ENCODE measurements at regions not wholly inside any gene's neighbourhood (a gene's known extent, or its start where the extent isn't known, plus 50 kb on each side); places are given as distances from the start of the nearest gene placed in this dataset.
A peak's percentile ranks its signal among the peaks of the same experiment; 100 is the strongest.

- TF ChIP-seq Cebpa-rat (IDR thresholded peaks at IDR 0.05), result no peak
- Histone ChIP-seq H3K4me1 (peaks cover 7 to 47% (median 13%) of the 10 kb centered on the region in 10 experiments; a peak in 19 of 20 replicates), H3K4me2 (peak overlapping the region in 5 of 11 experiments; percentile 1 to 83 (median 30); a peak in 6 of 22 replicates), H3K27me3 (no peaks in the 10 kb centered on the region), H3K27ac (peak overlapping the region in 2 of 11 experiments; percentile 45 to 65; a peak in 3 of 22 replicates), H3K9ac (no peak overlapping the region), H3K36me3 (no peaks in the 10 kb centered on the region), H4K20me1 (no peaks in the 10 kb centered on the region), H3K9me3 (replicated peaks in 1 of 11) (no peaks in the 10 kb centered on the region), H3K4me3 (no peak overlapping the region)
These were observed 114.5 kb downstream of the RPAP3 start for GRCh38 chr12:47591361-47591791.

- Histone ChIP-seq H3K36me3 (no peaks in the 10 kb centered on the region), H3K27ac (peak overlapping the region in 3 of 11 experiments; percentile 12 to 65 (median 45); a peak in 4 of 22 replicates), H3K9me3 (replicated peaks in 1 of 11) (no peaks in the 10 kb centered on the region), H3K9ac (no peak overlapping the region; a peak in 1 of 22 replicates), H3K27me3 (no peaks in the 10 kb centered on the region), H3K4me3 (no peak overlapping the region), H3K4me2 (peak overlapping the region in 3 of 11 experiments; percentile 30 to 83 (median 80); a peak in 6 of 22 replicates), H3K4me1 (peaks cover 7 to 50% (median 13%) of the 10 kb centered on the region in 10 experiments; a peak in 19 of 20 replicates), H4K20me1 (no peaks in the 10 kb centered on the region)
- TF ChIP-seq Cebpa-rat (IDR thresholded peaks at IDR 0.05), result no peak
These were observed 115.0 kb downstream of the RPAP3 start for GRCh38 chr12:47590771-47591360.

- H3K4me3 ChIP-seq, result no peak overlapping the region
- H4K20me1 ChIP-seq, result no peaks in the 10 kb centered on the region
- H3K9me3 ChIP-seq (replicated peaks in 1 of 11), result no peaks in the 10 kb centered on the region; a peak in 1 of 22 replicates
- TF ChIP-seq Cebpa-rat (IDR thresholded peaks at IDR 0.05), result no peak
- H3K4me2 ChIP-seq, result no peak overlapping the region
- H3K9ac ChIP-seq, result no peak overlapping the region
- no peaks in the 10 kb centered on the region for H3K27me3 ChIP-seq
- no peaks in the 10 kb centered on the region for H3K36me3 ChIP-seq
- peaks cover 7 to 79% (median 13%) of the 10 kb centered on the region in 10 experiments; a peak in 19 of 20 replicates for H3K4me1 ChIP-seq
- no peak overlapping the region for H3K27ac ChIP-seq
These were observed 118.7 kb downstream of the RPAP3 start for GRCh38 chr12:47586952-47587669.

- no peaks in the 10 kb centered on the region for H4K20me1 ChIP-seq
- H3K9me3 ChIP-seq (replicated peaks in 1 of 11), result no peaks in the 10 kb centered on the region; a peak in 1 of 22 replicates
- H3K4me2 ChIP-seq, result peak overlapping the region in 3 of 11 experiments; percentile 54 to 74 (median 72); a peak in 6 of 22 replicates
- H3K4me3 ChIP-seq, result no peak overlapping the region
- H3K27ac ChIP-seq, result no peak overlapping the region
- no peak for TF ChIP-seq Cebpa-rat (IDR thresholded peaks at IDR 0.05)
- no peaks in the 10 kb centered on the region for H3K27me3 ChIP-seq
- H3K9ac ChIP-seq, result no peak overlapping the region
- no peaks in the 10 kb centered on the region for H3K36me3 ChIP-seq
- H3K4me1 ChIP-seq, result peaks cover 5 to 73% (median 9%) of the 10 kb centered on the region in 10 experiments; a peak in 19 of 20 replicates
These were observed 120.3 kb downstream of the RPAP3 start for GRCh38 chr12:47585507-47585906.

DNA sequence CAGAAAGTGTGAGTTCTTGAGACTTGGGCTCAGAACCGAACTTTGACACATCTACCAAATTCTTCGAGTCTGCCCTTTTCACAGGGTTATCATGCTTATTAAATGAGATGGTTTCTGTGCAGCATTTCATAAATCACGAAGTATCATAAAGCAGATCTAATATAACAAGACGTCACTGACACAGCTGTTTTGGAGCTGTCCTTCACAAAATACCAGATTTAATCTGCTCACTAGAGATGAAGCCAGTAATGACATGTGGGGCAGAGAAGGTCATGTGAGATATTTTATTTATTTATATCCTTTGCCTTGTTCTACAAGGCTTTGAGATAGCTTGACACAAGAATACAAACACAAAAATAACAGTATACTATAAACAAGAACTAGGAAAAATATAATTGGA is 127.0 kb downstream of the RPAP3 start:
- TF ChIP-seq Cebpa-rat (IDR thresholded peaks at IDR 0.05), result no peak
- H3K27me3 ChIP-seq, result no peaks in the 10 kb centered on the region
- H3K4me1 ChIP-seq, result peaks cover 0 to 25% (median 0%) of the 10 kb centered on the region in 10 experiments; a peak in 6 of 20 replicates
- H3K36me3 ChIP-seq, result no peaks in the 10 kb centered on the region
- H3K9me3 ChIP-seq (replicated peaks in 1 of 11), result no peaks in the 10 kb centered on the region; a peak in 1 of 22 replicates
- no peaks in the 10 kb centered on the region for H4K20me1 ChIP-seq
- no peak overlapping the region for H3K9ac ChIP-seq
- no peak overlapping the region for H3K27ac ChIP-seq
- no peak overlapping the region for H3K4me2 ChIP-seq
- H3K4me3 ChIP-seq, result no peak overlapping the region

DNA sequence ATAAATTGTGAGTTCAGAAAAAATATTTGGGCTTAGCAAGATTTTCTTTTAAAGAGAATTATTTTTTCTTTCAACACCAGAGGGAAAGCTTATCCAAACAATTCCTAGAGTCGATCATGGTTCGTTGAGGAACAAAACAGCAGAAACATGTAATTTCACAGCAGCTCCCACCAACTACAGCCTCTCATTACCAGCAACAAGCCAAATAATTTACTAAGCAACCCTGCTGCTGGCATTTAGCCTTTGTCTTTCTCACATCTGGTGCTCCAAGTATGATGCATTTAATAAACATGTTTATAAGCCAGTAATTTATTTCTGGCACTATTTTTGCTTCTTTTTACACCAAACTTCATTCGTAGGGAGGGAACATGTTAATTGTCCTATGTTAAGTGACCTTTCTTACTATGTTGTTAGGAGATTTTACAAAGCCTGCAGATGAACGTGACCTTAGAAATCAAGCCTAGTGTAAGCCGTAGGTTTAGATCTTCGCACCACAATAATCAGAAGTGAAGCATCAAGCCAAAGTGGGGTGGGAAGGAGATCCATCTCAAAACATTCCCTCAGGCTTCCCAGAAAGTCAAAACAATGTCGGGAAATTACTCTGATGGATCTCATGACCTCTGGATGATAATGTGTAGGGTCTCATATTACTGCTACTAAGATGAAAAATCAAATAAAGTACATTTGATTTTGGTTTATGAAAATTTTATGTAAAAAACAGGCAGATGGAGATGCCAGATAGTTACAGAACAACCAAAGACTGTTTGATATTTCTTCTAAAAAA is 128.4 kb downstream of the RPAP3 start:
- Histone ChIP-seq H3K27ac (no peak overlapping the region), H3K4me1 (peaks cover 0 to 15% (median 0%) of the 10 kb centered on the region in 10 experiments; a peak in 6 of 20 replicates), H3K4me3 (no peak overlapping the region), H3K36me3 (no peaks in the 10 kb centered on the region), H3K9ac (no peak overlapping the region), H3K9me3 (replicated peaks in 1 of 11) (no peaks in the 10 kb centered on the region), H4K20me1 (no peaks in the 10 kb centered on the region), H3K4me2 (no peak overlapping the region), H3K27me3 (no peaks in the 10 kb centered on the region)
- no peak for TF ChIP-seq Cebpa-rat (IDR thresholded peaks at IDR 0.05)

- no peaks in the 10 kb centered on the region for H3K27me3 ChIP-seq
- no peak overlapping the region for H3K4me3 ChIP-seq
- no peak overlapping the region for H3K27ac ChIP-seq
- H3K36me3 ChIP-seq, result no peaks in the 10 kb centered on the region
- no peak for TF ChIP-seq Cebpa-rat (IDR thresholded peaks at IDR 0.05)
- H3K4me2 ChIP-seq, result no peak overlapping the region
- H3K4me1 ChIP-seq, result peaks cover 0 to 5% (median 0%) of the 10 kb centered on the region in 10 experiments; a peak in 6 of 20 replicates
- no peak overlapping the region for H3K9ac ChIP-seq
- no peaks in the 10 kb centered on the region for H3K9me3 ChIP-seq (replicated peaks in 1 of 11)
- H4K20me1 ChIP-seq, result no peaks in the 10 kb centered on the region
These were observed 129.4 kb downstream of the RPAP3 start for GRCh38 chr12:47576289-47576945.

DNA sequence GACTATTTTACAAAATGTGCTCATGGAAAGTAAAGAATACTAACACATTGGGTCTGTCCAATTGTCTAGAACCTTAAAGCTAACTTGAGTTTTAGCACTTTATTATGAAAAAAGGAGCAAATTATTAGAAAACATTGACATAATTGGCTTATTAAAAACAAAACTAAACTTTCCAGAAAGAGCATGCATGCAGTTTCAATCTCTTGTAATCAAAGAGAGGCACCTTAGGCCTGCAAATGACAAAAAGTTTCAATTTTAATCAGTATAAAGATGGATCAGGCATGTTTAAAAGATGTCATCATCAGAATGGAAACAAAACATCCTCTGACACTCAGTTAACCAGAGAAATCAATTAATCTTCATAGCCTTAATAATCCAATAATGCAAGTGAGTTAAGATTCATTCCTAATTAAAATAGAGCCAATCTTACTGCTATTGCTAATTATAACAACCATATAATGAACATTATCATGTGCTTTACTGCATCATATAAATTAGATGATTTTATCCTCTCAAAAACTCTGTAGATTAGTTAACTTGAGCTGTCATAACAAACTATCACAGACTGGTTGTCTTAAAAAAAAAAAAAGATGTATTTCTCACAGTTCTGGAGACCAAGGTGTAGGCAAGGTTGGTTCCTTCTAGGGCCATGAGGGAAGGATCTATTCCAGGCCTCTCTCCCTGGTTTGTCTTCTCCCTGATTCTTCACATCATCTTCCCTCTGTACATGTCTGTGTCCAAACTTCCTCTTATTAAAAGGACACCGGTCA is 131.4 kb downstream of the RPAP3 start:
- H3K9ac ChIP-seq, result no peak overlapping the region
- H3K9me3 ChIP-seq (replicated peaks in 1 of 11), result no peaks in the 10 kb centered on the region
- TF ChIP-seq Cebpa-rat (IDR thresholded peaks at IDR 0.05), result no peak

More for the DNA sequence above, 131.4 kb downstream of the RPAP3 start:
- no peaks in the 10 kb centered on the region for H3K4me1 ChIP-seq
- no peaks in the 10 kb centered on the region for H3K27me3 ChIP-seq
- no peak overlapping the region for H3K27ac ChIP-seq
- no peak overlapping the region for H3K4me3 ChIP-seq
- no peaks in the 10 kb centered on the region for H3K36me3 ChIP-seq
- H4K20me1 ChIP-seq, result no peaks in the 10 kb centered on the region
- no peak overlapping the region for H3K4me2 ChIP-seq

Measured in BLaER1 treated with 17β-estradiol and CSF1 and Interleukin-3, amounts not matched to agents 10 nM and 100 nM (cell line).